ENCODE measurements at regions not wholly inside any gene's neighbourhood (a gene's known extent, or its start where the extent isn't known, plus 50 kb on each side); places are given as distances from the start of the nearest gene placed in this dataset.

DNA sequence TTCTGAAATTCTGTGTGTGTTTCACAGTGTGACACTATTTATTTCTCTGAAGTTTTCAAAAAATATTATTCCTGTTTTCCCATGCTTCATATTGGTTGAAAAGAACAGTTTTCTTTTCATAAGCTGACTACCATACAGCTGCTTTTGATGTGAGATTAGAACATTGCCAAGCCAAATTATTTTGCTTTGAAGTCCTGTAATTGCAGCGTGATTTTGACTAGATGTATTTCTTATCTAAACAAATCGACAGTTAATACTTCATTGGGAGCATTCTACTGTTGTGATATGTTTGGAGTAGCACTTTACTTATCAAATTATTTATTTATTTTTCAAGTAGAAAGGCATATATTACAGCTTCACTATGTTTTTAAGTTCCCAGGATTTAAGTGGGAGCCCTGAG, 132.0 kb downstream of the DACT1 start:
- TF ChIP-seq WRNIP1 (IDR thresholded peaks at IDR 0.05; ENCODE audit: borderline replicate concordance, low read depth, low read length) (no peak), ZBED1 (IDR thresholded peaks at IDR 0.05; ENCODE audit: borderline replicate concordance) (no peak), EP300 (IDR thresholded peaks at IDR 0.05; ENCODE audit: borderline replicate concordance in 1 of 2, control insufficient read depth in 1 of 2, low read depth in 2 of 2, low read length in 2 of 2) (no peak), TBL1XR1 (IDR thresholded peaks at IDR 0.05; ENCODE audit: low read depth, low read length) (no peak), PML (IDR thresholded peaks at IDR 0.05; ENCODE audit: low read length) (no peak), STAT3 (IDR thresholded peaks at IDR 0.05; ENCODE audit: low read depth, low read length) (no peak), ESRRA (IDR thresholded peaks at IDR 0.05; ENCODE audit: low read length) (no peak), SUZ12 (IDR thresholded peaks at IDR 0.05; ENCODE audit: unreplicated experiment) (no peak)
- TF ChIP-seq, protein P1, sequence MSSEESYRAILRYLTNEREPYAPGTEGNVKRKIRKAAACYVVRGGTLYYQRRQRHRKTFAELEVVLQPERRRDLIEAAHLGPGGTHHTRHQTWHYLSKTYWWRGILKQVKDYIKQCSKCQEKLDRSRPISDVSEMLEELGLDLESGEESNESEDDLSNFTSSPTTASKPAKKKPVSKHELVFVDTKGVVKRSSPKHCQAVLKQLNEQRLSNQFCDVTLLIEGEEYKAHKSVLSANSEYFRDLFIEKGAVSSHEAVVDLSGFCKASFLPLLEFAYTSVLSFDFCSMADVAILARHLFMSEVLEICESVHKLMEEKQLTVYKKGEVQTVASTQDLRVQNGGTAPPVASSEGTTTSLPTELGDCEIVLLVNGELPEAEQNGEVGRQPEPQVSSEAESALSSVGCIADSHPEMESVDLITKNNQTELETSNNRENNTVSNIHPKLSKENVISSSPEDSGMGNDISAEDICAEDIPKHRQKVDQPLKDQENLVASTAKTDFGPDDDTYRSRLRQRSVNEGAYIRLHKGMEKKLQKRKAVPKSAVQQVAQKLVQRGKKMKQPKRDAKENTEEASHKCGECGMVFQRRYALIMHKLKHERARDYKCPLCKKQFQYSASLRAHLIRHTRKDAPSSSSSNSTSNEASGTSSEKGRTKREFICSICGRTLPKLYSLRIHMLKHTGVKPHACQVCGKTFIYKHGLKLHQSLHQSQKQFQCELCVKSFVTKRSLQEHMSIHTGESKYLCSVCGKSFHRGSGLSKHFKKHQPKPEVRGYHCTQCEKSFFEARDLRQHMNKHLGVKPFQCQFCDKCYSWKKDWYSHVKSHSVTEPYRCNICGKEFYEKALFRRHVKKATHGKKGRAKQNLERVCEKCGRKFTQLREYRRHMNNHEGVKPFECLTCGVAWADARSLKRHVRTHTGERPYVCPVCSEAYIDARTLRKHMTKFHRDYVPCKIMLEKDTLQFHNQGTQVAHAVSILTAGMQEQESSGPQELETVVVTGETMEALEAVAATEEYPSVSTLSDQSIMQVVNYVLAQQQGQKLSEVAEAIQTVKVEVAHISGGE (CRISPR knock-in tag; IDR thresholded peaks at IDR 0.05) = no peak
- TF ChIP-seq, protein P2, sequence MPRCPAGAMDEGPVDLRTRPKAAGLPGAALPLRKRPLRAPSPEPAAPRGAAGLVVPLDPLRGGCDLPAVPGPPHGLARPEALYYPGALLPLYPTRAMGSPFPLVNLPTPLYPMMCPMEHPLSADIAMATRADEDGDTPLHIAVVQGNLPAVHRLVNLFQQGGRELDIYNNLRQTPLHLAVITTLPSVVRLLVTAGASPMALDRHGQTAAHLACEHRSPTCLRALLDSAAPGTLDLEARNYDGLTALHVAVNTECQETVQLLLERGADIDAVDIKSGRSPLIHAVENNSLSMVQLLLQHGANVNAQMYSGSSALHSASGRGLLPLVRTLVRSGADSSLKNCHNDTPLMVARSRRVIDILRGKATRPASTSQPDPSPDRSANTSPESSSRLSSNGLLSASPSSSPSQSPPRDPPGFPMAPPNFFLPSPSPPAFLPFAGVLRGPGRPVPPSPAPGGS (IDR thresholded peaks at IDR 0.05; ENCODE audit: borderline replicate concordance, insufficient read depth, low read depth, low read length, poor library complexity, severe bottlenecking) = no peak
- TF ChIP-seq, protein P3, sequence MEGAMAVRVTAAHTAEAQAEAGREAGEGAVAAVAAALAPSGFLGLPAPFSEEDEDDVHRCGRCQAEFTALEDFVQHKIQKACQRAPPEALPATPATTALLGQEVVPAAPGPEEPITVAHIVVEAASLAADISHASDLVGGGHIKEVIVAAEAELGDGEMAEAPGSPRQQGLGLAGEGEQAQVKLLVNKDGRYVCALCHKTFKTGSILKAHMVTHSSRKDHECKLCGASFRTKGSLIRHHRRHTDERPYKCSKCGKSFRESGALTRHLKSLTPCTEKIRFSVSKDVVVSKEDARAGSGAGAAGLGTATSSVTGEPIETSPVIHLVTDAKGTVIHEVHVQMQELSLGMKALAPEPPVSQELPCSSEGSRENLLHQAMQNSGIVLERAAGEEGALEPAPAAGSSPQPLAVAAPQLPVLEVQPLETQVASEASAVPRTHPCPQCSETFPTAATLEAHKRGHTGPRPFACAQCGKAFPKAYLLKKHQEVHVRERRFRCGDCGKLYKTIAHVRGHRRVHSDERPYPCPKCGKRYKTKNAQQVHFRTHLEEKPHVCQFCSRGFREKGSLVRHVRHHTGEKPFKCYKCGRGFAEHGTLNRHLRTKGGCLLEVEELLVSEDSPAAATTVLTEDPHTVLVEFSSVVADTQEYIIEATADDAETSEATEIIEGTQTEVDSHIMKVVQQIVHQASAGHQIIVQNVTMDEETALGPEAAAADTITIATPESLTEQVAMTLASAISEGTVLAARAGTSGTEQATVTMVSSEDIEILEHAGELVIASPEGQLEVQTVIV (IDR thresholded peaks at IDR 0.05; ENCODE audit: borderline replicate concordance, partially characterized antibody) = no peak
- no peak overlapping the region for H3K27ac ChIP-seq (ENCODE audit: control insufficient read depth, insufficient read depth)
- WGBS (ENCODE audit: insufficient coverage, insufficient replicate concordance, low lambda C conversion rate, missing lambda C conversion rate) = 12% methylated on average over 2 of the region's 2 CpGs
- H3K79me2 ChIP-seq (ENCODE audit: control insufficient read depth, insufficient read depth, low read length) = no peaks in the 10 kb centered on the region
- no peak for FAIRE-seq
- no peak overlapping the region for H2AFZ ChIP-seq (ENCODE audit: control insufficient read depth, low read depth, low read length)
- no peak overlapping the region for H3K4me3 ChIP-seq
- H3K36me3 ChIP-seq (ENCODE audit: control insufficient read depth in 2 of 2, insufficient read depth in 2 of 2, low read length in 1 of 2) = no peaks in the 10 kb centered on the region
- H4K20me1 ChIP-seq (ENCODE audit: control insufficient read depth, insufficient read depth) = no peaks in the 10 kb centered on the region
- in situ Hi-C loops (cut with MboI) = no loop called here
- H3K4me1 ChIP-seq (ENCODE audit: control insufficient read depth, insufficient read depth, low read length) = no peaks in the 10 kb centered on the region
- CTCF ChIA-PET = interaction anchor here (1.1 to 1.3 kb wide), 2 partner anchors 16 kb away, joined by 3 read pairs; no protein-coding TSS in a partner anchor
- SMC1A ChIA-PET (ENCODE audit: uncharacterized antibody, unreplicated experiment) = interaction anchor here (0.9 to 3.4 kb wide), 5 partner anchors 10 to 29 kb away, joined by 3 to 14 read pairs (median 5); no protein-coding TSS in a partner anchor
- no peak overlapping the region for H3K9ac ChIP-seq (ENCODE audit: control insufficient read depth, insufficient read depth, low read length)
- RAD21 ChIA-PET (ENCODE audit: unreplicated experiment) = interaction anchor here (0.5 kb wide), 1 partner anchor 1470 kb away, joined by 7 read pairs; no protein-coding TSS in a partner anchor
- H3K4me2 ChIP-seq (ENCODE audit: control insufficient read depth, insufficient read depth) = no peak overlapping the region
- DNase-seq (ENCODE audit: low read depth, low spot score) = no peak
- intact Hi-C loops (cut with micrococcal nuclease; ENCODE audit: unreplicated experiment) = no loop called here
- no peaks in the 10 kb centered on the region; the same call in 2 of the 3 replicates for H3K9me3 ChIP-seq (replicated peaks; ENCODE audit: control insufficient read depth, insufficient read depth, low read length)
- POLR2A ChIA-PET = no interaction called here
- no TSS peak for BruUV-seq (replicated peaks)
- no peak for ATAC-seq
- no peaks in the 10 kb centered on the region for H3K27me3 ChIP-seq (replicated peaks in 1 of 2; ENCODE audit: control insufficient read depth in 2 of 2, insufficient read depth in 2 of 2, low read length in 1 of 2)

Data from GM12878 (cell line).